RWPE2 (cell line): ENCODE measurements at regions not wholly inside any gene's neighbourhood (a gene's known extent, or its start where the extent isn't known, plus 50 kb on each side); places are given as distances from the start of the nearest gene placed in this dataset.

ENCODE experiments used
- ATAC-seq: fragments of 200-7000 bp; cut with Tn5 transposase; 3 replicates; pipeline ENCODE4 v1.9.1; 2021; ENCODE audit warnings: low read depth
- DNase-seq: peaks from one replicate; pipeline ENCODE4 v3.0.0-alpha.2; 2020; ENCODE audit warnings: low spot score
- H3K27ac ChIP-seq: fragments of 450-650 bp; 2 replicates; pipeline ENCODE4 v1.5.1; 2017; ENCODE audit warnings: mild to moderate bottlenecking; ENCODE audit not compliant: poor library complexity, severe bottlenecking
- H3K27me3 ChIP-seq: fragments of 250-450 bp; sonication (Bioruptor Pico); 2 replicates; pipeline ENCODE4 v1.5.1; 2021; ENCODE audit warnings: mild to moderate bottlenecking, moderate library complexity; ENCODE audit not compliant: insufficient read depth, poor library complexity, severe bottlenecking
- H3K36me3 ChIP-seq: fragments of 250-450 bp; sonication (Bioruptor Pico); 2 replicates; pipeline ENCODE4 v1.5.1; 2020; ENCODE audit warnings: low read depth, mild to moderate bottlenecking, moderate library complexity
- H3K4me1 ChIP-seq: fragments of 250-450 bp; sonication (Bioruptor Pico); 2 replicates; pipeline ENCODE4 v1.5.1; 2021; ENCODE audit warnings: mild to moderate bottlenecking, moderate library complexity; ENCODE audit not compliant: insufficient read depth, poor library complexity, severe bottlenecking
- H3K4me3 ChIP-seq: fragments of 250-450 bp; sonication (Bioruptor Pico); 2 replicates; pipeline ENCODE4 v1.5.1; 2021; ENCODE audit warnings: mild to moderate bottlenecking, moderate library complexity; ENCODE audit not compliant: severe bottlenecking
- H3K9me3 ChIP-seq: fragments of 250-450 bp; sonication (Bioruptor Pico); 2 replicates; pipeline ENCODE4 v1.5.1; 2021; ENCODE audit warnings: mild to moderate bottlenecking, moderate library complexity; ENCODE audit not compliant: severe bottlenecking
- CTCF ChIP-seq: fragments of 450-650 bp; IDR thresholded peaks from one replicate; pipeline ENCODE4 v1.5.1; 2017; ENCODE audit warnings: mild to moderate bottlenecking, moderate library complexity; ENCODE audit not compliant: poor library complexity, severe bottlenecking

- Histone ChIP-seq H3K4me3 (no peak overlapping the region), H3K4me1 (peaks cover 20% of the 10 kb centered on the region), H3K36me3 (no peaks in the 10 kb centered on the region), H3K9me3 (no peaks in the 10 kb centered on the region), H3K27me3 (no peaks in the 10 kb centered on the region), H3K27ac (no peak overlapping the region)
- ATAC-seq: peak; percentile 56; the same call in 2 of the 3 replicates
- DNase-seq: no peak
- TF ChIP-seq CTCF: no peak
These were observed 237.4 kb upstream of the TGFBR2 start for GRCh38 chr3:30368978-30369377.

GRCh38 chr3:30370681-30371271 is 235.6 kb upstream of the TGFBR2 start:
- TF ChIP-seq CTCF: no peak
- Histone ChIP-seq H3K9me3 (no peaks in the 10 kb centered on the region), H3K27ac (peak overlapping the region; percentile 58), H3K36me3 (no peaks in the 10 kb centered on the region), H3K4me1 (peaks cover 20% of the 10 kb centered on the region), H3K27me3 (no peaks in the 10 kb centered on the region), H3K4me3 (no peak overlapping the region)
- ATAC-seq: peak; percentile 76
- DNase-seq: no peak

DNA sequence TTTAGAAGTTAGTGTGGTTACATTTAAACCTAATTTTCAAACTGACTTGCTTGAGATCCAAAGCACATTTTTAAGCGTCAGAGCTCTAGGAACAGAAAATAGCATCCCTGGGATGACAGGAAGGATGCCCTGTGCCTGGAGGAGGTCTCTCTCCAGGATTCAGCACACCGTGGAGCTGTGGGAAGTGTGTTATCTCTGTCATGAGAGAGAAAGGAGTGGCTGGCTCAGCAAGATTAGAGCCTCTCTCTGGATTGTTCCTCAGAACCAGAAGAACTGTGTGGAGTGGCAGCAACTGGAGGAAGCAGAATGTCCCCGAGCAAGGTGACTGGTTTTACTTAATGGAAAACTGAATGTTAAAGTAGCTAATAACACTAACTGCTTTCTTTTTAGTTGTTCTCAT is 233.6 kb upstream of the TGFBR2 start:
- TF ChIP-seq CTCF: no peak
- no peak for DNase-seq
- Histone ChIP-seq H3K4me3 (no peak overlapping the region), H3K27me3 (no peaks in the 10 kb centered on the region), H3K9me3 (no peaks in the 10 kb centered on the region), H3K27ac (no peak overlapping the region), H3K36me3 (no peaks in the 10 kb centered on the region), H3K4me1 (peaks cover 20% of the 10 kb centered on the region)
- ATAC-seq: no peak

DNA sequence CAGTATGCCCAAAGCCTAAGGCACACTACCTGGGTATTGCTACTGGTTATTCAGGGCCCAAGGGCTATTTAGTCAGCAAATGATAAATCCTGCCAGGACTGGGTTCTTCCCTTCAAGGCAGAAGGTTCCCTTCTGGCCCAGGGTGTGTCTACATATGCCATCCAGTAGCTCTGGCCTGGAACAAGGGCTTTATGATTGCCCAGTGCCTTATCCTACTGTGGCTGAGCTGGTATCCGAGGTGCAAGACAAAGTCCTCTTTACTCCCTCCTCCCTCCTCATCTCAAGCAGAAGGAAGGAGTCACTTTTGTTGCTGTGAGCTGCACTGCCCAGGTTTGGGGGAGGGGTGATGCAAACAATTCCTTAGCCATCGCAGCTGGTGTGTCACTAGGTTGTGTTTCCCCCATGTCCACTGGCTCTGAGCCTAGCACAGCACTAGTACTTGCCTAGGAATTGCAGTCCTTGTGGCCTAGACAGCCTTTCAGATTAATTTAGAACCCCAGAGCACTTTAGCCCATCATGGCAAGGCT is 221.8 kb upstream of the TGFBR2 start:
- no peak overlapping the region for H3K27ac ChIP-seq
- H3K4me1 ChIP-seq: no peaks in the 10 kb centered on the region
- ATAC-seq (no peak), DNase-seq (no peak)
- TF ChIP-seq CTCF: no peak
- H3K36me3 ChIP-seq: no peaks in the 10 kb centered on the region
- H3K4me3 ChIP-seq: no peak overlapping the region
- no peaks in the 10 kb centered on the region for H3K9me3 ChIP-seq
- no peaks in the 10 kb centered on the region for H3K27me3 ChIP-seq

GRCh38 chr3:30393079-30393478 is 213.3 kb upstream of the TGFBR2 start:
- ATAC-seq: no peak
- no peak for TF ChIP-seq CTCF
- no peaks in the 10 kb centered on the region for H3K4me1 ChIP-seq

More at GRCh38 chr3:30393079-30393478, 213.3 kb upstream of the TGFBR2 start:
- no peak overlapping the region for H3K4me3 ChIP-seq
- no peaks in the 10 kb centered on the region for H3K9me3 ChIP-seq
- DNase-seq: no peak
- no peaks in the 10 kb centered on the region for H3K27me3 ChIP-seq
- no peaks in the 10 kb centered on the region for H3K36me3 ChIP-seq
- no peak overlapping the region for H3K27ac ChIP-seq
